AG04450 (cell line): ENCODE measurements at regions not wholly inside any gene's neighbourhood (a gene's known extent, or its start where the extent isn't known, plus 50 kb on each side); places are given as distances from the start of the nearest gene placed in this dataset.

Experiments
- CTCF ChIA-PET: fragments of 300-600, 350-600 bp; formaldehyde crosslinking; extraction: SDS; loops from one replicate; lab custom pipeline; 2022; ENCODE audit warnings: antibody characterized with exemption, inconsistent platforms; lab: Charles Lee
- POLR2A ChIA-PET: fragments of 350-600 bp; formaldehyde crosslinking; extraction: SDS; loops from one replicate; lab custom pipeline; 2021; ENCODE audit warnings: antibody characterized with exemption, inconsistent platforms; lab: Yijun Ruan, JAX
- DNase-seq: peaks from one replicate; pipeline ENCODE4 v3.0.0-alpha.2; 2011; ENCODE audit warnings: low read depth, low spot score
- H3K27ac ChIP-seq: one replicate; pipeline ENCODE4 v1.5.1; 2012; ENCODE audit warnings: low read depth, low read length, control low read depth
- H3K27me3 ChIP-seq: one replicate; pipeline ENCODE4 v1.6.0; 2012; ENCODE audit warnings: low read length; ENCODE audit not compliant: control insufficient read depth, insufficient read depth
- H3K4me3 ChIP-seq: 2 replicates; pipeline ENCODE4 v1.5.1; 2011; ENCODE audit warnings: mild to moderate bottlenecking, low read depth, low read length, control low read depth
- H3K9me3 ChIP-seq: 2 replicates; pipeline ENCODE4 v1.5.1; 2012; ENCODE audit warnings: low read length; ENCODE audit not compliant: control insufficient read depth, insufficient read depth
- TF ChIP-seq, protein P1 (sequence below): IDR thresholded peaks from 2 replicates; pipeline ENCODE4 v1.5.1; 2011; ENCODE audit warnings: low read depth, low read length, control low read depth, inconsistent platforms

DNA sequence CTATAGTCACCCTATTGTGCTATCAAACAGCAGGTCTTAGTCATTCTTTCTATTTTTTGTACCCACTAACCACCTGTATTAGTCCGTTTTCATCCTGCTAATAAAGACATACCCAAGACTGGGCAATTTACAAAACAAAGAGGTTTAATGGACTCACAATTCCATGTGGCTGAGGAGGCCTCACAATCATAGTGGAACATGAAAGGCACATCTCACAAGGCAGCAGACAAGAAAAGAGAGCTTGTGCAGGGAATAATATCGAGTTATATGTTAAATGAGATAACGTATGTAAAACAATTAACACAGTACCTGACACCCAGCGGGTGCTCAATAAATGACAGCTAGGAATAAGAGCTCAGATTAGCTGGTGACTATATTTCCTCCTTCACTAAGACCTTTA lies 88.1 kb upstream of the WDR44 start:
- no peak for DNase-seq
- CTCF ChIA-PET = no interaction called here
- TF ChIP-seq, protein P1, sequence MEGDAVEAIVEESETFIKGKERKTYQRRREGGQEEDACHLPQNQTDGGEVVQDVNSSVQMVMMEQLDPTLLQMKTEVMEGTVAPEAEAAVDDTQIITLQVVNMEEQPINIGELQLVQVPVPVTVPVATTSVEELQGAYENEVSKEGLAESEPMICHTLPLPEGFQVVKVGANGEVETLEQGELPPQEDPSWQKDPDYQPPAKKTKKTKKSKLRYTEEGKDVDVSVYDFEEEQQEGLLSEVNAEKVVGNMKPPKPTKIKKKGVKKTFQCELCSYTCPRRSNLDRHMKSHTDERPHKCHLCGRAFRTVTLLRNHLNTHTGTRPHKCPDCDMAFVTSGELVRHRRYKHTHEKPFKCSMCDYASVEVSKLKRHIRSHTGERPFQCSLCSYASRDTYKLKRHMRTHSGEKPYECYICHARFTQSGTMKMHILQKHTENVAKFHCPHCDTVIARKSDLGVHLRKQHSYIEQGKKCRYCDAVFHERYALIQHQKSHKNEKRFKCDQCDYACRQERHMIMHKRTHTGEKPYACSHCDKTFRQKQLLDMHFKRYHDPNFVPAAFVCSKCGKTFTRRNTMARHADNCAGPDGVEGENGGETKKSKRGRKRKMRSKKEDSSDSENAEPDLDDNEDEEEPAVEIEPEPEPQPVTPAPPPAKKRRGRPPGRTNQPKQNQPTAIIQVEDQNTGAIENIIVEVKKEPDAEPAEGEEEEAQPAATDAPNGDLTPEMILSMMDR = no peak
- Histone ChIP-seq H3K4me3 (no peak overlapping the region), H3K27ac (no peak overlapping the region), H3K27me3 (no peaks in the 10 kb centered on the region), H3K9me3 (no peaks in the 10 kb centered on the region)
- POLR2A ChIA-PET = no interaction called here

DNA sequence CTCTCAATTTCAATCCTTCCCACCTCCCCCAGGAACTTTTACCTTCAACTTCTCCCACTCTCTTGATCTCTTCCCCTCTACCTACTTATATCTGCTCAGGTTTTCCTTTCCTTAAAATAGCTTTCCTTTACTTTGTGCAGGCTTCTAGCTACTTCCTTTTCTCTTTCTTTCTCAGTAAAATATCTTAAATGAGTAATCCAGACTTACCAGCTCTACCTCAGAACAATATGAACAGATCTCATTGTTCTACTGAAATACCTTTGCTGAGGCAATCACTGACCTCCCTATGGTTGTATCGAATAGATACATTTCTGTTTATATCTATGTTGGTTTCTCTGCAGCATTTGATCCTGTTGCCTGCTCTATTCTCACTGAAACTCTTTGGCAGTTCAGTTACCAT lies 86.7 kb upstream of the WDR44 start:
- ChIA-PET CTCF (no interaction called here), POLR2A (no interaction called here)
- DNase-seq = no peak
- TF ChIP-seq, protein P1 = no peak
- Histone ChIP-seq H3K4me3 (no peak overlapping the region), H3K27me3 (no peaks in the 10 kb centered on the region), H3K27ac (no peak overlapping the region), H3K9me3 (no peaks in the 10 kb centered on the region)

DNA sequence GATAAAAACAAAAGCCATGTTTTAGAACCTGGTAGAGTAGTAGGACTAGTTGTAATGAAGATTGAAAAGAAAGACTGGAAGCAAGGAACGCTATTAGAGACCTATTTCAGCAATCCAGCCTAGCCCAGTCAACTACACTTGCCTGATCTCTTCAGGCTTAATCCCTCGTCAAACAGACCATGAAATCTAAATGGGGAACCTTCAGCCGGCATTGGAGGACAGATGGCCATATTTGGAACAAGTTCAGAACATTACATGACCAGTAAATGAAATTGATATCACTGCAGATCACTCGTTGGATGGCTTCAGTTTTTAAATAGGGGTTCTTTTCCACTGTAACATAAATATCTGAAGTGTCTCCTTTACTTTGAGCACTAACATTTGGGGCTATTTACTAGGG lies 84.8 kb upstream of the WDR44 start:
- CTCF ChIA-PET = no interaction called here
- Histone ChIP-seq H3K27ac (no peak overlapping the region), H3K4me3 (no peak overlapping the region), H3K27me3 (no peaks in the 10 kb centered on the region), H3K9me3 (no peaks in the 10 kb centered on the region)
- TF ChIP-seq, protein P1 = no peak
- DNase-seq = no peak
- POLR2A ChIA-PET = no interaction called here

DNA sequence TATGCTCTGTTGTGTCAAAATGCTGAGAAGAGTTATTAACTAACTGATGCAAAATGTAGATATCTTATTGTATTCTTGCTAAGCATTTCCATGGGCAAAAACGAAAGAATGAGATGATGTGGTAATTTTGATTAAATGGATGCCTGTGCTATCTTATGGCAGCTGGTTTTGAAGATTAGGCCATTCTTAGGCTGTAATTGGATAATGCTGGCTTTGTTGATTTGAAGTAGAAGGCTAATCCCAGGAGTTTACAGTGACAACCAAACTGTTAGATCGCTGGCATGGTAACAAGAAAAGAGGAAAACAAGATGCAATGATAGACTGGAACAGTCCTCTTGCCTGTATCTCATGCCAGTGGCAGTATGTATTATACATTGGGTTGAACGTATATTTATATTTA lies 74.1 kb upstream of the WDR44 start:
- no peak overlapping the region for H3K4me3 ChIP-seq
- ChIA-PET CTCF (no interaction called here), POLR2A (no interaction called here)
- no peak for DNase-seq
- no peaks in the 10 kb centered on the region for H3K9me3 ChIP-seq
- TF ChIP-seq, protein P1 = no peak
- no peak overlapping the region for H3K27ac ChIP-seq
- no peaks in the 10 kb centered on the region for H3K27me3 ChIP-seq

DNA sequence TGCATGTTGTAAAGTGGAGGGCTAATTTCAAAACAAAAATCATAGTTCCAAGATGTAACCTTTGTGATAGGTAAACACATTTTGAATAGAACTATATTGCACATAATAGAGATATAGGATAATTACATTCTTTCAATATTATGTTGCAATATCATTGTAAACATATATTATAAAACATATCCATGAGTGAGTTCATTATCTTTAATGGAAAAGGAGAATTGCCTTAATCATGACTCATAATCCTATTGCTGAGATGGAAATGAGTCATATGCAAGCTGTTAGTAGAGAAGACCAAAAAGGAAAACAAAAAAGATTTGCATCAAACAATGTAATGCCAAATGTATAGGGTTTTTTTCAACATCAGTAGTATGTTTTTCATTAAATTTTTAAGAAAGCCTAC lies 73.7 kb upstream of the WDR44 start:
- Histone ChIP-seq H3K27ac (no peak overlapping the region), H3K27me3 (no peaks in the 10 kb centered on the region), H3K9me3 (no peaks in the 10 kb centered on the region), H3K4me3 (no peak overlapping the region)
- POLR2A ChIA-PET = no interaction called here
- DNase-seq = no peak
- CTCF ChIA-PET = no interaction called here
- TF ChIP-seq, protein P1 = no peak
